NB4 (cell line): ENCODE measurements at regions not wholly inside any gene's neighbourhood (a gene's known extent, or its start where the extent isn't known, plus 50 kb on each side); places are given as distances from the start of the nearest gene placed in this dataset.

Source experiments
- DNase-seq: peaks from one replicate; pipeline ENCODE4 v3.0.0; 2010; ENCODE audit warnings: low read depth
- H3K4me3 ChIP-seq: one replicate; pipeline ENCODE4 v1.5.1; 2011; ENCODE audit warnings: mild to moderate bottlenecking, low read depth, low read length, moderate library complexity
- CTCF ChIP-seq: IDR thresholded peaks from one replicate; pipeline ENCODE4 v1.5.1; 2012; ENCODE audit warnings: low read depth, low read length
- MAX ChIP-seq: IDR thresholded peaks from 2 replicates; pipeline ENCODE4 v1.6.1; 2011; ENCODE audit warnings: low read depth, low read length
- MYC ChIP-seq: IDR thresholded peaks from 2 replicates; pipeline ENCODE4 v1.6.1; 2011; ENCODE audit warnings: low read depth, low read length
- POLR2A ChIP-seq: IDR thresholded peaks from 2 replicates; pipeline ENCODE4 v1.6.1; 2011; ENCODE audit warnings: mild to moderate bottlenecking; ENCODE audit not compliant: insufficient read length; ENCODE audit errors: extremely low read depth

GRCh38 chr10:78575400-78575799, 493.4 kb upstream of the ZMIZ1 start:
- TF ChIP-seq POLR2A: no peak
- TF ChIP-seq MYC: no peak
- no peak for TF ChIP-seq MAX
- TF ChIP-seq CTCF: no peak
- no peak for DNase-seq
- no peak overlapping the region for H3K4me3 ChIP-seq

- TF ChIP-seq POLR2A (no peak), CTCF (no peak), MAX (no peak), MYC (no peak)
- H3K4me3 ChIP-seq: no peak overlapping the region
- no peak for DNase-seq
These were observed 492.5 kb upstream of the ZMIZ1 start for GRCh38 chr10:78576276-78576675.

GRCh38 chr10:78577712-78578111, 491.1 kb upstream of the ZMIZ1 start:
- peak; percentile 66 for DNase-seq
- TF ChIP-seq POLR2A (no peak), CTCF (peak; percentile 3)
- no peak overlapping the region for H3K4me3 ChIP-seq

- TF ChIP-seq MAX: no peak
- H3K4me3 ChIP-seq: no peak overlapping the region
- peak; percentile 53 for DNase-seq
These were observed 489.8 kb upstream of the ZMIZ1 start for GRCh38 chr10:78578929-78579328.

- TF ChIP-seq MYC (no peak), CTCF (no peak), POLR2A (no peak), MAX (no peak)
- no peak overlapping the region for H3K4me3 ChIP-seq
- DNase-seq: no peak
These were observed 489.2 kb upstream of the ZMIZ1 start for GRCh38 chr10:78579576-78579975.

GRCh38 chr10:78579995-78580394, 488.8 kb upstream of the ZMIZ1 start:
- DNase-seq: no peak
- H3K4me3 ChIP-seq: no peak overlapping the region
- TF ChIP-seq POLR2A (no peak), MAX (no peak), CTCF (no peak), MYC (no peak)
